HAP-1 (cell line): ENCODE measurements at regions not wholly inside any gene's neighbourhood (a gene's known extent, or its start where the extent isn't known, plus 50 kb on each side); places are given as distances from the start of the nearest gene placed in this dataset.

Experiments
- DNase-seq, 2 experiments: peaks; one replicate each; pipeline ENCODE4 v3.0.0-alpha.2; 2016 to 2020; ENCODE audit warnings: low spot score in 2 of 2
- H3K27me3 ChIP-seq: fragments of 250-450 bp; sonication (Bioruptor Pico); 2 replicates; pipeline ENCODE4 v1.5.1; 2020; ENCODE audit warnings: low read depth, mild to moderate bottlenecking, moderate library complexity
- H3K36me3 ChIP-seq: fragments of 250-450 bp; sonication (Bioruptor Pico); replicated peaks from 2 replicates; pipeline ENCODE4 v1.5.1; 2020; ENCODE audit warnings: mild to moderate bottlenecking
- H3K4me1 ChIP-seq: fragments of 250-450 bp; sonication (Bioruptor Pico); 2 replicates; pipeline ENCODE4 v1.5.1; 2020; ENCODE audit warnings: mild to moderate bottlenecking
- H3K4me3 ChIP-seq: fragments of 250-450 bp; sonication (Bioruptor Pico); 2 replicates; pipeline ENCODE4 v1.5.1; 2020; ENCODE audit warnings: mild to moderate bottlenecking, moderate library complexity
- H3K9me3 ChIP-seq: fragments of 250-450 bp; sonication (Bioruptor Pico); 2 replicates; pipeline ENCODE4 v1.5.1; 2020; ENCODE audit warnings: mild to moderate bottlenecking, moderate library complexity
- in situ Hi-C: fragments of 300-500 bp; cut with MboI; formaldehyde crosslinking; loops from 3 replicates; pipeline ENCODE4 v1.14.3; 2020; ENCODE audit warnings: low sequenced_read_pairs, inconsistent platforms, mixed read lengths

GRCh38 chr1:166330096-166330495, 163.3 kb upstream of the FAM78B start:
- Histone ChIP-seq H3K4me3 (no peak overlapping the region), H3K36me3 (no peaks in the 10 kb centered on the region), H3K9me3 (no peaks in the 10 kb centered on the region), H3K4me1 (no peaks in the 10 kb centered on the region), H3K27me3 (0 out of 2 replicates have a peak, but pooled peaks cover 3% of the 10 kb centered on the region)
- no peak for DNase-seq
- in situ Hi-C loops: no loop called here

GRCh38 chr1:166338105-166338504, 171.3 kb upstream of the FAM78B start:
- H3K4me3 ChIP-seq: no peak overlapping the region
- DNase-seq: no peak
- no peaks in the 10 kb centered on the region for H3K4me1 ChIP-seq
- H3K9me3 ChIP-seq: no peaks in the 10 kb centered on the region
- H3K36me3 ChIP-seq: no peaks in the 10 kb centered on the region
- in situ Hi-C loops: no loop called here
- H3K27me3 ChIP-seq: 0 out of 2 replicates have a peak, but pooled peaks cover 3% of the 10 kb centered on the region

GRCh38 chr1:166340709-166341108, 173.9 kb upstream of the FAM78B start:
- Histone ChIP-seq H3K9me3 (no peaks in the 10 kb centered on the region), H3K4me3 (no peak overlapping the region), H3K4me1 (no peaks in the 10 kb centered on the region), H3K27me3 (no peaks in the 10 kb centered on the region), H3K36me3 (no peaks in the 10 kb centered on the region)
- in situ Hi-C loops: no loop called here
- DNase-seq: no peak

- Histone ChIP-seq H3K9me3 (no peaks in the 10 kb centered on the region), H3K4me1 (no peaks in the 10 kb centered on the region), H3K27me3 (no peaks in the 10 kb centered on the region), H3K36me3 (no peaks in the 10 kb centered on the region), H3K4me3 (no peak overlapping the region)
- DNase-seq: no peak
- in situ Hi-C loops: no loop called here
Observed at GRCh38 chr1:166343276-166343675, 176.5 kb upstream of the FAM78B start.

GRCh38 chr1:166350490-166350889, 183.7 kb upstream of the FAM78B start:
- no peak overlapping the region for H3K4me3 ChIP-seq
- in situ Hi-C loops: no loop called here
- no peaks in the 10 kb centered on the region for H3K27me3 ChIP-seq
- H3K9me3 ChIP-seq: no peaks in the 10 kb centered on the region
- H3K4me1 ChIP-seq: no peaks in the 10 kb centered on the region
- DNase-seq: no peak
- H3K36me3 ChIP-seq: no peaks in the 10 kb centered on the region

- Histone ChIP-seq H3K9me3 (no peaks in the 10 kb centered on the region), H3K36me3 (no peaks in the 10 kb centered on the region), H3K4me3 (no peak overlapping the region), H3K27me3 (no peaks in the 10 kb centered on the region), H3K4me1 (no peaks in the 10 kb centered on the region)
- in situ Hi-C loops: no loop called here
- no peak for DNase-seq
Observed at GRCh38 chr1:166351676-166352075, 184.9 kb upstream of the FAM78B start.

- in situ Hi-C loops: no loop called here
- Histone ChIP-seq H3K9me3 (no peaks in the 10 kb centered on the region), H3K27me3 (no peaks in the 10 kb centered on the region), H3K4me3 (no peak overlapping the region), H3K4me1 (no peaks in the 10 kb centered on the region), H3K36me3 (no peaks in the 10 kb centered on the region)
- DNase-seq: no peak
Observed at GRCh38 chr1:166353213-166353612, 186.4 kb upstream of the FAM78B start.

GRCh38 chr1:166354406-166354805, 187.6 kb upstream of the FAM78B start:
- no peak for DNase-seq
- Histone ChIP-seq H3K9me3 (no peaks in the 10 kb centered on the region), H3K4me1 (no peaks in the 10 kb centered on the region), H3K27me3 (no peaks in the 10 kb centered on the region), H3K4me3 (no peak overlapping the region), H3K36me3 (no peaks in the 10 kb centered on the region)
- in situ Hi-C loops: no loop called here

- no peaks in the 10 kb centered on the region for H3K4me1 ChIP-seq
- no peak for DNase-seq
- no peaks in the 10 kb centered on the region for H3K9me3 ChIP-seq
- no peaks in the 10 kb centered on the region for H3K27me3 ChIP-seq
- H3K36me3 ChIP-seq: no peaks in the 10 kb centered on the region
- in situ Hi-C loops: no loop called here
- no peak overlapping the region for H3K4me3 ChIP-seq
Observed at GRCh38 chr1:166365081-166365480, 198.3 kb upstream of the FAM78B start.

GRCh38 chr1:166368030-166368429, 201.2 kb upstream of the FAM78B start:
- Histone ChIP-seq H3K27me3 (no peaks in the 10 kb centered on the region), H3K9me3 (no peaks in the 10 kb centered on the region), H3K36me3 (no peaks in the 10 kb centered on the region), H3K4me3 (no peak overlapping the region), H3K4me1 (no peaks in the 10 kb centered on the region)
- no peak for DNase-seq
- in situ Hi-C loops: no loop called here

GRCh38 chr1:166377896-166378295, 211.1 kb upstream of the FAM78B start:
- no peak for DNase-seq
- no peaks in the 10 kb centered on the region for H3K36me3 ChIP-seq
- H3K9me3 ChIP-seq: no peaks in the 10 kb centered on the region
- in situ Hi-C loops: no loop called here
- no peaks in the 10 kb centered on the region for H3K4me1 ChIP-seq
- H3K4me3 ChIP-seq: no peak overlapping the region
- no peaks in the 10 kb centered on the region for H3K27me3 ChIP-seq

GRCh38 chr1:166378805-166379204, 212.0 kb upstream of the FAM78B start:
- H3K4me3 ChIP-seq: no peak overlapping the region
- in situ Hi-C loops: no loop called here
- no peak for DNase-seq
- H3K4me1 ChIP-seq: no peaks in the 10 kb centered on the region
- H3K9me3 ChIP-seq: no peaks in the 10 kb centered on the region
- H3K27me3 ChIP-seq: no peaks in the 10 kb centered on the region
- H3K36me3 ChIP-seq: no peaks in the 10 kb centered on the region

- DNase-seq: no peak
- Histone ChIP-seq H3K27me3 (no peaks in the 10 kb centered on the region), H3K9me3 (no peaks in the 10 kb centered on the region), H3K36me3 (no peaks in the 10 kb centered on the region), H3K4me3 (no peak overlapping the region), H3K4me1 (no peaks in the 10 kb centered on the region)
- in situ Hi-C loops: no loop called here
Observed at GRCh38 chr1:166379447-166379846, 212.6 kb upstream of the FAM78B start.

GRCh38 chr1:166383137-166383536, 216.3 kb upstream of the FAM78B start:
- no peak for DNase-seq
- Histone ChIP-seq H3K9me3 (no peaks in the 10 kb centered on the region), H3K4me1 (no peaks in the 10 kb centered on the region), H3K27me3 (no peaks in the 10 kb centered on the region), H3K36me3 (no peaks in the 10 kb centered on the region), H3K4me3 (no peak overlapping the region)
- in situ Hi-C loops: no loop called here

- no peak overlapping the region for H3K4me3 ChIP-seq
- no peak for DNase-seq
- no peaks in the 10 kb centered on the region for H3K4me1 ChIP-seq
- in situ Hi-C loops: no loop called here
- H3K9me3 ChIP-seq: no peaks in the 10 kb centered on the region
- H3K27me3 ChIP-seq: no peaks in the 10 kb centered on the region
- H3K36me3 ChIP-seq: no peaks in the 10 kb centered on the region
Observed at GRCh38 chr1:166383635-166384346, 217.0 kb upstream of the FAM78B start.
